Kidney (tissue), 13 donors: ENCODE measurements at regions not wholly inside any gene's neighbourhood (a gene's known extent, or its start where the extent isn't known, plus 50 kb on each side); places are given as distances from the start of the nearest gene placed in this dataset.

Experiments
- DNase-seq, 5 donors: peaks; one replicate each; pipeline ENCODE4 v3.0.0-alpha.2; 2013 to 2020
- FAIRE-seq: peaks from 2 replicates; lab custom pipeline; 2012; peaks lifted over from hg19 to GRCh38; lab: Jason Lieb, UNC
- H3K27ac ChIP-seq, 2 donors: one replicate each; pipeline ENCODE4 v1.7.0; 2013; ENCODE audit warnings: low read depth in 2 of 2, low read length in 2 of 2, inconsistent platforms in 1 of 2
- H3K27me3 ChIP-seq: one replicate; pipeline ENCODE4 v1.7.1; 2013; ENCODE audit warnings: low read length, inconsistent platforms; ENCODE audit not compliant: control insufficient read depth, insufficient read depth
- H3K36me3 ChIP-seq, 3 donors: one replicate each; pipeline versions ENCODE4 v1.7.0 to v1.7.1; 2013; ENCODE audit warnings: low read length in 3 of 3, control low read depth in 1 of 3, inconsistent platforms in 1 of 3; ENCODE audit not compliant: insufficient read depth in 3 of 3, control insufficient read depth in 2 of 3
- H3K4me1 ChIP-seq, 3 donors: one replicate each; pipeline versions ENCODE4 v1.7.0 to v1.7.1; 2013; ENCODE audit warnings: low read length in 3 of 3, inconsistent platforms in 1 of 3, low read depth in 1 of 3; ENCODE audit not compliant: control insufficient read depth in 2 of 3, insufficient read depth in 2 of 3
- H3K4me3 ChIP-seq, 3 donors: one replicate each; pipeline versions ENCODE4 v1.7.0 to v1.8.1; 2013; ENCODE audit warnings: low read length in 3 of 3, control low read depth in 1 of 3, inconsistent platforms in 1 of 3
- H3K9ac ChIP-seq, 3 donors: one replicate each; pipeline versions ENCODE4 v1.7.0 to v1.7.1; 2013; ENCODE audit warnings: low read length in 3 of 3, control low read depth in 1 of 3, inconsistent platforms in 1 of 3
- H3K9me3 ChIP-seq, 3 donors: one replicate each; pipeline versions ENCODE4 v1.7.0 to v1.7.1; 2013; ENCODE audit warnings: low read length in 3 of 3, control low read depth in 1 of 3, inconsistent platforms in 1 of 3; ENCODE audit not compliant: control insufficient read depth in 2 of 3, insufficient read depth in 1 of 3
- CTCF ChIP-seq: IDR thresholded peaks from 3 replicates; pipeline ENCODE4 v1.5.1; 2012; ENCODE audit warnings: mild to moderate bottlenecking, moderate library complexity, borderline replicate concordance; ENCODE audit not compliant: insufficient read depth; ENCODE audit errors: extremely low read depth
- intact Hi-C: fragments of 100-400 bp; cut with DNase I; formaldehyde crosslinking; loops from one replicate; pipeline ENCODE4 v1.11.1; 2022
- donor health status: control.
- donor health status: control.
- donor health status: control.
- donor health status: control.
- donor health status: control.
- donor health status: DM: yes; HTN: yes; CAD: no.
- donor health status: Normal renal cell carcinoma (clear cell type).

- Histone ChIP-seq H3K27me3 (no peaks in the 10 kb centered on the region), H3K9ac (no peak overlapping the region), H3K4me3 (no peak overlapping the region), H3K4me1 (no peaks in the 10 kb centered on the region), H3K9me3 (no peaks in the 10 kb centered on the region), H3K36me3 (no peaks in the 10 kb centered on the region), H3K27ac (no peak overlapping the region)
- no peak for DNase-seq
- no peak for TF ChIP-seq CTCF
- FAIRE-seq = no peak
- intact Hi-C loops = no loop called here
These were observed 212.4 kb downstream of the SLITRK6 start for GRCh38 chr13:85586856-85587255.

GRCh38 chr13:85586422-85586831 is 212.8 kb downstream of the SLITRK6 start:
- DNase-seq (no peak), FAIRE-seq (no peak)
- TF ChIP-seq CTCF = no peak
- Histone ChIP-seq H3K27me3 (no peaks in the 10 kb centered on the region), H3K36me3 (no peaks in the 10 kb centered on the region), H3K9me3 (no peaks in the 10 kb centered on the region), H3K9ac (no peak overlapping the region), H3K4me1 (no peaks in the 10 kb centered on the region), H3K4me3 (no peak overlapping the region), H3K27ac (no peak overlapping the region)
- intact Hi-C loops = no loop called here

- TF ChIP-seq CTCF = no peak
- FAIRE-seq = no peak
- Histone ChIP-seq H3K27ac (no peak overlapping the region), H3K4me1 (no peaks in the 10 kb centered on the region), H3K36me3 (no peaks in the 10 kb centered on the region), H3K9ac (no peak overlapping the region), H3K27me3 (no peaks in the 10 kb centered on the region), H3K4me3 (no peak overlapping the region), H3K9me3 (no peaks in the 10 kb centered on the region)
- no peak for DNase-seq
- intact Hi-C loops = no loop called here
These were observed 216.3 kb downstream of the SLITRK6 start for GRCh38 chr13:85582890-85583289.

GRCh38 chr13:85575110-85575509 is 224.1 kb downstream of the SLITRK6 start:
- Histone ChIP-seq H3K36me3 (no peaks in the 10 kb centered on the region), H3K9me3 (no peaks in the 10 kb centered on the region), H3K4me1 (no peaks in the 10 kb centered on the region), H3K9ac (no peak overlapping the region), H3K27ac (no peak overlapping the region), H3K27me3 (no peaks in the 10 kb centered on the region), H3K4me3 (no peak overlapping the region)
- FAIRE-seq (no peak), DNase-seq (no peak)
- intact Hi-C loops = no loop called here
- TF ChIP-seq CTCF = no peak
